ENCODE measurements at regions not wholly inside any gene's neighbourhood (a gene's known extent, or its start where the extent isn't known, plus 50 kb on each side); places are given as distances from the start of the nearest gene placed in this dataset.
"Not testable (repeated sequence)": the region's sequence is repeated elsewhere in the genome, so short reads cannot be mapped to it uniquely, and the experiment has no call there.

GRCh38 chr4:110412354-110413065 lies 63.4 kb upstream of the ENPEP start:
- TF ChIP-seq ZNF274 (IDR thresholded peaks at IDR 0.05; ENCODE audit: low read depth, low read length) = no peak
- TF ChIP-seq SUZ12 (IDR thresholded peaks at IDR 0.05; ENCODE audit: extremely low read depth, insufficient read depth, insufficient read length) = no peak
- no peak for TF ChIP-seq YY1 (IDR thresholded peaks at IDR 0.05; ENCODE audit: insufficient read depth, insufficient read length)

GRCh38 chr4:110411574-110412011 lies 64.4 kb upstream of the ENPEP start:
- H3K27me3 ChIP-seq (ENCODE audit: insufficient read depth, insufficient read length) = peaks cover 34% of the 10 kb centered on the region
- DNase-seq (ENCODE audit: low read depth, low spot score) = peak; percentile 77
- no peak overlapping the region for H3K9ac ChIP-seq (ENCODE audit: insufficient read length, low read depth)
- TF ChIP-seq SUZ12 (IDR thresholded peaks at IDR 0.05; ENCODE audit: extremely low read depth, insufficient read depth, insufficient read length) (no peak), ZNF274 (IDR thresholded peaks at IDR 0.05; ENCODE audit: low read depth, low read length) (no peak), YY1 (IDR thresholded peaks at IDR 0.05; ENCODE audit: insufficient read depth, insufficient read length) (no peak)
- no peaks in the 10 kb centered on the region for H3K4me1 ChIP-seq (ENCODE audit: insufficient read depth, insufficient read length)
- 0 out of 2 replicates have a peak, but pooled peaks cover 5% of the 10 kb centered on the region for H3K9me3 ChIP-seq (ENCODE audit: insufficient read depth, low read length)
- H3K4me3 ChIP-seq (ENCODE audit: insufficient read length, low read depth) = peak overlapping the region; percentile 41
- no peaks in the 10 kb centered on the region for H3K36me3 ChIP-seq (ENCODE audit: insufficient read depth, insufficient read length, low read length)

More at GRCh38 chr4:110412354-110413065, 63.4 kb upstream of the ENPEP start:
- H3K4me1 ChIP-seq (ENCODE audit: insufficient read depth, insufficient read length) = no peaks in the 10 kb centered on the region
- H3K9ac ChIP-seq (ENCODE audit: insufficient read length, low read depth) = no peak overlapping the region
- no peaks in the 10 kb centered on the region for H3K36me3 ChIP-seq (ENCODE audit: insufficient read depth, insufficient read length, low read length)
- H3K4me3 ChIP-seq (ENCODE audit: insufficient read length, low read depth) = no peak overlapping the region
- H3K9me3 ChIP-seq (ENCODE audit: insufficient read depth, low read length) = 0 out of 2 replicates have a peak, but pooled peaks cover 5% of the 10 kb centered on the region
- DNase-seq (ENCODE audit: low read depth, low spot score) = no peak
- peaks cover 41% of the 10 kb centered on the region for H3K27me3 ChIP-seq (ENCODE audit: insufficient read depth, insufficient read length)

DNA sequence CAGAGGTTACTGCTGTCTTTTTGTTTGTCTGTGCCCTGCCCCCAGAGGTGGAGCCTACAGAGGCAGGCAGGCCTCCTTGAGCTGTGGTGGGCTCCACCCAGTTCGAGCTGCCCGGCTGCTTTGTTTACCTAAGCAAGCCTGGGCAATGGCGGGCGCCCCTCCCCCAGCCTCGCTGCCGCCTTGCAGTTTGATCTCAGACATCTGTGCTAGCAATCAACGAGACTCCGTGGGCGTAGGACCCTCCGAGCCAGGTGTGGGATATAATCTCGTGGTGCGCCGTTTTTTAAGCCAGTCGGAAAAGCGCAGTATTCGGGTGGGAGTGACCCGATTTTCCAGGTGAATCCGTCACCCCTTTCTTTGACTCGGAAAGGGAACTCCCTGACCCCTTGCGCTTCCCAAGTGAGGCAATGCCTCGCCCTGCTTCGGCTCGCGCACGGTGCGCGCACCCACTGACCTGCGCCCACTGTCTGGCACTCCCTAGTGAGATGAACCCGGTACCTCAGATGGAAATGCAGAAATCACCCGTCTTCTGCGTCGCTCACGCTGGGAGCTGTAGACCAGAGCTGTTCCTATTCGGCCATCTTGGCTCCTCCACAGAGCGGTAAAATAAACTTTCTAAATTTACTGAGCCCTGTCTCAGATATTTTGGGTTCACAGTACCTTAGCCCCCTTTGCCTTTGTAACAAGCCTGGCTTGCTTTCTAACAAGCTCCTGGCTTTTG lies 64.9 kb upstream of the ENPEP start:
- H3K36me3 ChIP-seq (ENCODE audit: insufficient read depth, insufficient read length, low read length); H3K4me1 ChIP-seq (ENCODE audit: insufficient read depth, insufficient read length); H3K9ac ChIP-seq (ENCODE audit: insufficient read length, low read depth); H3K9me3 ChIP-seq (ENCODE audit: insufficient read depth, low read length); DNase-seq (ENCODE audit: low read depth, low spot score): not testable (repeated sequence)
- peaks cover 30% of the 10 kb centered on the region for H3K27me3 ChIP-seq (ENCODE audit: insufficient read depth, insufficient read length)
- peak overlapping the region; percentile 41 for H3K4me3 ChIP-seq (ENCODE audit: insufficient read length, low read depth)

DNA sequence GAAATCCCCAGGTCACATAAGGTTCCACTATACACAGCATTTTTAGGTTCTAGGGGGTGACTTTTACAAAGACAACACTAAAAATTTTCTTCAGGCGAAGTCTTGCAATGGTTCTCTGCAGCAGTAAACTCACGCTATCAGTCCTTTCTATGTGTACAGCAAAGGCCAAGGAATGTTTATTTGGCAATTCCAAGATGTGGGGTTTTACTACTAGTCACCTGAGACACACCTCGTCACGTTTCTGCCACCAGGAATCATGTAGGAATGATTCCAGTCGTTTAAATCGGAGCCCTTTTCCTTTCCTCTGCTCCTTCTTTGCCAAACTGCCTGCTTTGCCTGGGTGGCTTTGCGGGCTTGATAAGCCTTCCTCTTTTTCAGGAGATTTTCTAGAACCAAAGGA lies 75.9 kb upstream of the ENPEP start:
- Histone ChIP-seq H3K4me3 (ENCODE audit: insufficient read length, low read depth) (no peak overlapping the region), H3K36me3 (ENCODE audit: insufficient read depth, insufficient read length, low read length) (no peaks in the 10 kb centered on the region), H3K4me1 (ENCODE audit: insufficient read depth, insufficient read length) (no peaks in the 10 kb centered on the region), H3K9me3 (ENCODE audit: insufficient read depth, low read length) (no peaks in the 10 kb centered on the region), H3K27me3 (ENCODE audit: insufficient read depth, insufficient read length) (peaks cover 3% of the 10 kb centered on the region), H3K9ac (ENCODE audit: insufficient read length, low read depth) (no peak overlapping the region)
- TF ChIP-seq SUZ12 (IDR thresholded peaks at IDR 0.05; ENCODE audit: extremely low read depth, insufficient read depth, insufficient read length) (no peak), YY1 (IDR thresholded peaks at IDR 0.05; ENCODE audit: insufficient read depth, insufficient read length) (no peak), ZNF274 (IDR thresholded peaks at IDR 0.05; ENCODE audit: low read depth, low read length) (no peak)
- DNase-seq (ENCODE audit: low read depth, low spot score) = no peak

GRCh38 chr4:110399046-110399445 lies 76.9 kb upstream of the ENPEP start:
- H3K9me3 ChIP-seq (ENCODE audit: insufficient read depth, low read length); H3K9ac ChIP-seq (ENCODE audit: insufficient read length, low read depth); H3K27me3 ChIP-seq (ENCODE audit: insufficient read depth, insufficient read length); H3K36me3 ChIP-seq (ENCODE audit: insufficient read depth, insufficient read length, low read length); H3K4me1 ChIP-seq (ENCODE audit: insufficient read depth, insufficient read length); H3K4me3 ChIP-seq (ENCODE audit: insufficient read length, low read depth); DNase-seq (ENCODE audit: low read depth, low spot score): not testable (repeated sequence)

DNA sequence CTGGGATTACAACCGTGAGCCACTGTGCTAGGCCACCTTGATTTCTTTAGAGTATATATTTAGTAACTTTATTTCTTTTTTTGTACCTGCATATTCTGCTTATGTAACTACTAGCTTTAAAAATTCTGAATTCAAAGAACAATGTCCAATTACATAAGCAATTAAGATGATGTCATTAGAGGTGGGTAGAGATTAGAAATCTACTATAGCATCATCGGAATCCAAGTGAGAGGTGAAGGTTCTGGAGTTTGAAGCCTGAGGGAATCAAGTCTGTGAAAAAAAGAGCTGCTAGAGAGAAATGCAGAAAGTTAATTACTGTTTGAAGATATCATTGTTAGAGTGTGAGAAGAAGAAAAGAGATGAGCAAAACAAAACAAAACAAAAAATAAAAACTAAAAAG lies 79.0 kb upstream of the ENPEP start:
- no peak overlapping the region for H3K9ac ChIP-seq (ENCODE audit: insufficient read length, low read depth)
- no peaks in the 10 kb centered on the region for H3K4me1 ChIP-seq (ENCODE audit: insufficient read depth, insufficient read length)
- no peak for DNase-seq (ENCODE audit: low read depth, low spot score)
- no peaks in the 10 kb centered on the region for H3K9me3 ChIP-seq (ENCODE audit: insufficient read depth, low read length)
- H3K4me3 ChIP-seq (ENCODE audit: insufficient read length, low read depth) = no peak overlapping the region
- TF ChIP-seq ZNF274 (IDR thresholded peaks at IDR 0.05; ENCODE audit: low read depth, low read length) (no peak), YY1 (IDR thresholded peaks at IDR 0.05; ENCODE audit: insufficient read depth, insufficient read length) (no peak), SUZ12 (IDR thresholded peaks at IDR 0.05; ENCODE audit: extremely low read depth, insufficient read depth, insufficient read length) (no peak)
- no peaks in the 10 kb centered on the region for H3K36me3 ChIP-seq (ENCODE audit: insufficient read depth, insufficient read length, low read length)
- no peaks in the 10 kb centered on the region for H3K27me3 ChIP-seq (ENCODE audit: insufficient read depth, insufficient read length)

- TF ChIP-seq ZNF274 (IDR thresholded peaks at IDR 0.05; ENCODE audit: low read depth, low read length) = no peak
- no peak for TF ChIP-seq YY1 (IDR thresholded peaks at IDR 0.05; ENCODE audit: insufficient read depth, insufficient read length)
- TF ChIP-seq SUZ12 (IDR thresholded peaks at IDR 0.05; ENCODE audit: extremely low read depth, insufficient read depth, insufficient read length) = no peak
- no peak overlapping the region for H3K9ac ChIP-seq (ENCODE audit: insufficient read length, low read depth)
- no peaks in the 10 kb centered on the region for H3K27me3 ChIP-seq (ENCODE audit: insufficient read depth, insufficient read length)
- no peaks in the 10 kb centered on the region for H3K4me1 ChIP-seq (ENCODE audit: insufficient read depth, insufficient read length)
- H3K36me3 ChIP-seq (ENCODE audit: insufficient read depth, insufficient read length, low read length) = no peaks in the 10 kb centered on the region
- no peaks in the 10 kb centered on the region for H3K9me3 ChIP-seq (ENCODE audit: insufficient read depth, low read length)
- no peak for DNase-seq (ENCODE audit: low read depth, low spot score)
- no peak overlapping the region for H3K4me3 ChIP-seq (ENCODE audit: insufficient read length, low read depth)
Observed at GRCh38 chr4:110395421-110395820, 80.5 kb upstream of the ENPEP start.

Measured in NT2/D1 (cell line).